ENCODE measurements at regions not wholly inside any gene's neighbourhood (a gene's known extent, or its start where the extent isn't known, plus 50 kb on each side); places are given as distances from the start of the nearest gene placed in this dataset.

GRCh38 chr12:27899151-27899661 lies 73.3 kb downstream of the PTHLH start (continued):
- no peak for TF ChIP-seq TFE3 (CRISPR knock-in tag; IDR thresholded peaks at IDR 0.05)
- no peak for TF ChIP-seq KMT2A (CRISPR knock-in tag; IDR thresholded peaks at IDR 0.05)
- TF ChIP-seq GLMP (CRISPR knock-in tag; IDR thresholded peaks at IDR 0.05; ENCODE audit: borderline replicate concordance) = no peak
- TF ChIP-seq ZNF460 (CRISPR knock-in tag; IDR thresholded peaks at IDR 0.05; ENCODE audit: borderline replicate concordance) = no peak
- no peak for TF ChIP-seq NAIF1 (CRISPR knock-in tag; IDR thresholded peaks at IDR 0.05; ENCODE audit: borderline replicate concordance)
- no peak for TF ChIP-seq ZNF335 (CRISPR knock-in tag; IDR thresholded peaks at IDR 0.05)
- TF ChIP-seq ZMYM4 (CRISPR knock-in tag; IDR thresholded peaks at IDR 0.05) = no peak
- TF ChIP-seq AKNA (CRISPR knock-in tag; IDR thresholded peaks at IDR 0.05; ENCODE audit: borderline replicate concordance) = no peak
- no peak for TF ChIP-seq CC2D1A (CRISPR knock-in tag; IDR thresholded peaks at IDR 0.05)
- TF ChIP-seq, protein P1, sequence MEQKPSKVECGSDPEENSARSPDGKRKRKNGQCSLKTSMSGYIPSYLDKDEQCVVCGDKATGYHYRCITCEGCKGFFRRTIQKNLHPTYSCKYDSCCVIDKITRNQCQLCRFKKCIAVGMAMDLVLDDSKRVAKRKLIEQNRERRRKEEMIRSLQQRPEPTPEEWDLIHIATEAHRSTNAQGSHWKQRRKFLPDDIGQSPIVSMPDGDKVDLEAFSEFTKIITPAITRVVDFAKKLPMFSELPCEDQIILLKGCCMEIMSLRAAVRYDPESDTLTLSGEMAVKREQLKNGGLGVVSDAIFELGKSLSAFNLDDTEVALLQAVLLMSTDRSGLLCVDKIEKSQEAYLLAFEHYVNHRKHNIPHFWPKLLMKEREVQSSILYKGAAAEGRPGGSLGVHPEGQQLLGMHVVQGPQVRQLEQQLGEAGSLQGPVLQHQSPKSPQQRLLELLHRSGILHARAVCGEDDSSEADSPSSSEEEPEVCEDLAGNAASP (CRISPR knock-in tag; IDR thresholded peaks at IDR 0.05; ENCODE audit: borderline replicate concordance) = no peak
- TF ChIP-seq ZEB1 (IDR thresholded peaks at IDR 0.05; ENCODE audit: insufficient replicate concordance, low read depth) = no peak
- no peak for TF ChIP-seq ZNF367 (CRISPR knock-in tag; IDR thresholded peaks at IDR 0.05; ENCODE audit: borderline replicate concordance)
- no peak for TF ChIP-seq PCBP2 (optimal IDR thresholded peaks at IDR 0.05; ENCODE audit: low read depth, low read length, poor library complexity, severe bottlenecking)
- TF ChIP-seq, protein P2, sequence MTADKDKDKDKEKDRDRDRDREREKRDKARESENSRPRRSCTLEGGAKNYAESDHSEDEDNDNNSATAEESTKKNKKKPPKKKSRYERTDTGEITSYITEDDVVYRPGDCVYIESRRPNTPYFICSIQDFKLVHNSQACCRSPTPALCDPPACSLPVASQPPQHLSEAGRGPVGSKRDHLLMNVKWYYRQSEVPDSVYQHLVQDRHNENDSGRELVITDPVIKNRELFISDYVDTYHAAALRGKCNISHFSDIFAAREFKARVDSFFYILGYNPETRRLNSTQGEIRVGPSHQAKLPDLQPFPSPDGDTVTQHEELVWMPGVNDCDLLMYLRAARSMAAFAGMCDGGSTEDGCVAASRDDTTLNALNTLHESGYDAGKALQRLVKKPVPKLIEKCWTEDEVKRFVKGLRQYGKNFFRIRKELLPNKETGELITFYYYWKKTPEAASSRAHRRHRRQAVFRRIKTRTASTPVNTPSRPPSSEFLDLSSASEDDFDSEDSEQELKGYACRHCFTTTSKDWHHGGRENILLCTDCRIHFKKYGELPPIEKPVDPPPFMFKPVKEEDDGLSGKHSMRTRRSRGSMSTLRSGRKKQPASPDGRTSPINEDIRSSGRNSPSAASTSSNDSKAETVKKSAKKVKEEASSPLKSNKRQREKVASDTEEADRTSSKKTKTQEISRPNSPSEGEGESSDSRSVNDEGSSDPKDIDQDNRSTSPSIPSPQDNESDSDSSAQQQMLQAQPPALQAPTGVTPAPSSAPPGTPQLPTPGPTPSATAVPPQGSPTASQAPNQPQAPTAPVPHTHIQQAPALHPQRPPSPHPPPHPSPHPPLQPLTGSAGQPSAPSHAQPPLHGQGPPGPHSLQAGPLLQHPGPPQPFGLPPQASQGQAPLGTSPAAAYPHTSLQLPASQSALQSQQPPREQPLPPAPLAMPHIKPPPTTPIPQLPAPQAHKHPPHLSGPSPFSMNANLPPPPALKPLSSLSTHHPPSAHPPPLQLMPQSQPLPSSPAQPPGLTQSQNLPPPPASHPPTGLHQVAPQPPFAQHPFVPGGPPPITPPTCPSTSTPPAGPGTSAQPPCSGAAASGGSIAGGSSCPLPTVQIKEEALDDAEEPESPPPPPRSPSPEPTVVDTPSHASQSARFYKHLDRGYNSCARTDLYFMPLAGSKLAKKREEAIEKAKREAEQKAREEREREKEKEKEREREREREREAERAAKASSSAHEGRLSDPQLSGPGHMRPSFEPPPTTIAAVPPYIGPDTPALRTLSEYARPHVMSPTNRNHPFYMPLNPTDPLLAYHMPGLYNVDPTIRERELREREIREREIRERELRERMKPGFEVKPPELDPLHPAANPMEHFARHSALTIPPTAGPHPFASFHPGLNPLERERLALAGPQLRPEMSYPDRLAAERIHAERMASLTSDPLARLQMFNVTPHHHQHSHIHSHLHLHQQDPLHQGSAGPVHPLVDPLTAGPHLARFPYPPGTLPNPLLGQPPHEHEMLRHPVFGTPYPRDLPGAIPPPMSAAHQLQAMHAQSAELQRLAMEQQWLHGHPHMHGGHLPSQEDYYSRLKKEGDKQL (CRISPR knock-in tag; IDR thresholded peaks at IDR 0.05; ENCODE audit: low read depth) = no peak
- no peak for TF ChIP-seq ZNF484 (CRISPR knock-in tag; IDR thresholded peaks at IDR 0.05; ENCODE audit: borderline replicate concordance, low read depth)

Measured in HepG2 (cell line).